GM19372 (cell line): ENCODE measurements at regions not wholly inside any gene's neighbourhood (a gene's known extent, or its start where the extent isn't known, plus 50 kb on each side); places are given as distances from the start of the nearest gene placed in this dataset.
"Not testable (repeated sequence)": the region's sequence is repeated elsewhere in the genome, so short reads cannot be mapped to it uniquely, and the experiment has no call there.

Experiments used
- ATAC-seq: cut with Tn5 transposase; IDR thresholded peaks from one replicate; pipeline ENCODE4 v1.9.1; 2021; ENCODE audit warnings: mild to moderate bottlenecking, low read depth, moderate library complexity; ENCODE audit not compliant: unreplicated experiment

DNA sequence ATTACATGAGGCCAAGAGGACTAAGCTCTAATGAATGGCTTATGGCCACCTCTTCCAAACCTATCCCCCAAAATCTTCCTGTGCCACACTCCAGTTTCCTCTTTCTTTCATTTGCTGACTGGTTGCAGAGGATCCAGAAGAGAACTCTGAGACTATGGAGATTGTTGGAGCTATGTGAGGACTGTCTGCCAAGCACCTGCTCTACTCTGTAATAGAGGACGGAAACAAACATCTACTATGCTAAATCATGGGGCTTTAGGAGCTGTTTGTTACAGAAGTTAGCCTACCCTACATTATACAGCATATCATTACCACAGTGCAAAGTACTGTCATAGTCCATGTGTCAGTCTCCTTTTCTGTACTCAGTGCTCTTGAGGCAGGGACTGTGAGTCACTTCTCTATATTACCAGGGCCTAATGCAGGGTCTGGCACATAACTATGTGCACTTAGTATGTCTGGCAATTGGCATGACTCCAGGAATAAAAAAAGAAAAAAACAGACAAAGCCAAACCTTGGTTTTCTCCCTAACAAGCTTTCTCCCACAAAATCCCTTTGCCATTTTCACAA, 95.1 kb downstream of the RPAP3 start:
- ATAC-seq: no peak

DNA sequence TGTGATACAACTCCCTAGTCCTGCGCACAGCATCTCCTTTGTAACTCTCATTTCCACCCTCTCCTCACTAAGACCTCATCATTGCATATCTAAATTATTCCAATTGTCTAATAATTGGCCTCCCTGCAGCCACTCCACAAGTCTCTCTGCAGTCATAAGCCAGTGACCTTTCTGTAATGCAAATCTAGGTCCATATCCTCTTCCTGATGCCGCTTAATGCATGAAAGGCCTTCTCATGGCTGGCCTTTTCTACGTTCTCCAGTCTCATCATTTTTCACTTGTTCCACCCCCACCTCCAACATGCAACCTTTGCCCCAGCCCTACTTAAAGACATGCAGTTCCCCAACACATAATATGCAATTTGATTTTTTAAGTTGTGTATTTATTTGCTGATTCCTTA, 96.0 kb downstream of the RPAP3 start:
- no peak for ATAC-seq

DNA sequence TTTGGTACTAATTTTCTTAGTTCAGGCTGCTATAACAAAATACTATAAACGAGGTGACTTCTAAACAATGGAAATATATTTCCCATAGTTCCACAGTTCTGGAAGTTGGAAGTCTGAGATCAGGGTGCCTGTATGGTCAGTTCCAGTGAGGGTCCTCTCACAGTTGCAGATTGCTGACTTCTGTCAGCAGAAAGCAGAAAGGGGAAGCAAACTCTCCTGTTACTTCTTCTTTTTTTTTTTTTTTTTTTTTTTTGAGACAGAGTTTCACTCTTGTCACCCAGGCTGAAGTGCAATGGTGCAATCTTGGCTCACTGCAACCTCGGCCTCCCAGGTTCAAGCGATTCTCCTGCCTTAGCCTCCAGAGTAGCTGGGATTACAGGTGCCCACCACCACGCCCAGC, 97.2 kb downstream of the RPAP3 start:
- ATAC-seq: not testable (repeated sequence)

DNA sequence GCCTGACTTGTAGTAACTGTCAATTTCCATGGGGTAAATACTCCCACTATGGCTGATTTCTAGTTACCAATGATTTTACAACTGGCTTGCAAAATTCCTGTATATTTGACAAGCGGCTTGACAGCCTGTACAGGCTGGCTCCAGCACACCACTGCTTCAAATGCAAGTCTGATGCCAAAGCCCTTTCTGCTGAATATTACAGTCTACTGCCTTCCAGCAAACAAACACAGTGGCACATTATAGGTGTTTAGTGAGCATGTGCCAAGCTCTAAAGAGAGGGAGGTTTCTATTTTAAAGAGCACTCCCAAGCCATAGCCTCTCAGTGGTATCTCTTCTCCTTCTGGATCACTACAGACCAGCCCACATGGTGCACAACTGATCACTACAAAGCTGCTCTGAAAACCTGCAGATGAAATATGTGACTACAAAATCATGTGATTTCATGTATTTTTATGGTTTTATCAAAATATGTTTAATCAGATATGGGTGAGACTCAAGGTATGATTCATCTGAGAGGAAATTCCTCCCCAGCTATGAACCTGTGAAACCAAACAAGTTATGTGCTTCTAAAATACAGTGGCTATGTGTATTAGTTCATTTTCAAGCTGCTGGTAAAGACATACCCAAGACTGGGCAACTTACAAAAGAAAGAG, 101.5 kb downstream of the RPAP3 start:
- no peak for ATAC-seq

DNA sequence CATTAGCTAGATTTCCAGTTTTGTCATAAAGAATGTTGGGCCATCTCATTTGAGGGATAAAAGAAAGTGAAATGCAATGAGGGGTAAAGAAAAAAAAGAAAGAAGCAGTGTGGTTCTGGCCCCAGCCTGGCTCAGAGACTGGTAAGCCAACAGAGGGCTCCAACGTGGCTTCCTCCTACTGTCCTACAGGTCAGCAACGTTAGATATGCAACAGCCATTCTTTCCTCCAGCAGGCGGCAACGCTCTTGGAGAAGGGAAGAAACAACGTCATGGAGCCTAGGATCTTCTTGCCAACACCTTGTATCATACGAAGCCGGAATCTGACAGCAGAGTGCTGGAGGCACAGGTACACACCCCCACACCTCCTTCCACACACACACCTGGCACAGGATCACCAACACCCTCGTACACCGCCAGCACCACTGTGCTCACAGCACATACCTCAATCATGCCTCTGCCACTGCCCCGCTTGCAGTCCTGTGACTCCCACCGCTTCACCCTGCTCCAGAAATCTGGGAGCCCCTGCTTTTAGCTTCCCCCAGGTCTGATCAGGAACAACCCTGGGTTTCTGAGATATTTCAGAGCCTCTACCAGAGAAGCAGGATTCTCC, 102.8 kb downstream of the RPAP3 start:
- no peak for ATAC-seq

DNA sequence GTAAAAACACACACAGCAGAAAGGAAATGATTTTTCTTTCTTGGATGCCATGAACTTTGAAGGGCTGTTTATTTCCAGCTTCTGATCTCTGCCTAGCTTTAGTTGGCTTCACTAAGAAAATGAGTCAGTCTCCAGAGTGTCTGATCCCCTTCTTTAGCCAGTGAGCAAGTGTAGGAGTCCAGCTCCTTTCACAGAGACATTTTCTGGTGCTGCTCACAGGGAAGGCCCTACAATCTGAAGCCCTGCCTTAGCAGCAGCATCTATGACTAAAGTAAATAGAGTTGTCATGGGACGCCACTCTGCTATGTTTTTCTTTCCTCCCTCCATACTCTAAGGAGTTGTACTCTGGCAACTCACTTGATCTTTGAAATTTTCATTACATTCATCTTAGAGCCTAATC, 103.5 kb downstream of the RPAP3 start:
- ATAC-seq: no peak

DNA sequence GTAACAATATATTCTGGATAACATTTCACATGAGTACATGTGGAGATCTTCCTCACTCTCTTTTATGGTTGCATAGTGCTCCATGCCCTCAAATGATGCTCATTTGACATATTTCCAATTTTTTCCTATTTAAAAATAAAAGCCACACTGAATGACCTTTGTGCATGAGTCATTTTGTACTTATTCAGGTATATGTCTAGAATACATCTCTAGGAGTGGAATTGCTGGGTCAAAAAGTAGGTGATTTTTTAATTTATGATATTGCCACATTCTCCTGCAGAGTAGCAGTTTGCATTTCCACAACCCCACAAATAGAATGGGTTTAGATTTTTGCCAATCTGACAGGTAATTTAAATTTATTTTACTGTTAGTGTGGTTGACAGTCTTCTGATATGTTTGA, 104.8 kb downstream of the RPAP3 start:
- ATAC-seq: no peak

DNA sequence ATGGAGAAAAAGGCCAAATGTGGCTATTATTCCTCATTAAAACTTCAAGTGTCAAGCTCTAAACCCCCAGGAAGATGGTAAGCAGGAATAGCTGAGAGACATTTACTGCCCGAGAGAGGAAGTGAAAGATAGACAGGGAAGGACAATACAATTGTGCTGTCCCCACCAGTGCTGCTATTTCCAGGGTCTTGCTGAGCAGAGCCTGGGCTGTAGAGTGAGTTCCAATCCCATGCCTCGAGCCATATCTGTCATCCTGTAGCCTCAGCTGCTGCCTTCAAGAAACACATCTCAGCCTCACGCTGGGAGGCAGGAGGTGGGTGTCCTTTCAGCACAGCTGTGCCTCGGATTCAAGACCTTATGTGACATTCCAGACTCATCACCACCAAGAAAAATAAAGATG, 114.0 kb downstream of the RPAP3 start:
- ATAC-seq: no peak

DNA sequence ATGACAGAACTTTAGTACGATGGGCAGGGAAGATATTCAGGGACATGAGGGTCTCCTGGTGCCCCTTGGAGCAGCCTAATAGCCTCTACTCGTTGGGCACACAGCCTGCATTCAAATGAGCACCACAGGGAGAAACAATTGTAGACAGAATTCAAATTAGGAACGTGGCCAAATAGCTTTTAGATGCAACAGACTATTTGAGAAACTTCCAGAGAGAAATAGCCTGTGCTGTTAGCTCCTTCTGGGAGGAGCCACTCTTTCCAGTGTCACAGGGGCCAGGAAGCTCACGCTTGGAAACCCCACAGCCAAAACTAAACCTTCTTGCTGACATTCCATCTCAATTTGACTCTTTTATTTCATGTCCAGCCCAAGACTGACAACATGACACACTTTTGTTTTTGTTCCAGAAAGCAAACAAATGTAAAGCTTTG, 114.5 kb downstream of the RPAP3 start:
- no peak for ATAC-seq

DNA sequence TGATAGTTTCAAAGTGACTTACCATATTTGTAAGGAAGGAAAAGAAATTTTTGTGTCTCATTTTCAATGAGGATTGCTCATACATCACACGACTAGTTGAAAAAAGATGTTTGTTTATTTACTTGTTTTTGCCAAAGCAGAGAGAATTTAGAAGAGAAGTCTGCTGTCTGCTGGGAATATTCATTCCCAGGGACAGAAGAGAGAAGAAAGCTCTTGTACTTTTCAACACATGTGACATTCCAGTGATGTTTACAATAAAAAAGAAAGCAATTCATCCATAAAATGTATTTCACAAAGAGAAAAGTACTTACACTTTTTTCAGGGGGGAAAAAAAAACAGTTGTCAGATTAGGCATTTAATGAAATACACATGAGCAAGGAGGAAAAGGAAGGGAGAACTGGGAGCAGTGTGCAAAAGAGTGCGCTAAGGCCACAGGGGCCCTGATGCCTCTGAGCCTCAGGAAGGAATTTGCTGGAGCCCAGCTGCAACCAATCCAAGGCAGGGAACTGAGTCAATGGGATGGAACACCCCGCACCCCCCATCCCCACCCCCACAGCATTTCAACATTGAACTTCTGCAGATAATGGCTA, 115.0 kb downstream of the RPAP3 start:
- no peak for ATAC-seq

DNA sequence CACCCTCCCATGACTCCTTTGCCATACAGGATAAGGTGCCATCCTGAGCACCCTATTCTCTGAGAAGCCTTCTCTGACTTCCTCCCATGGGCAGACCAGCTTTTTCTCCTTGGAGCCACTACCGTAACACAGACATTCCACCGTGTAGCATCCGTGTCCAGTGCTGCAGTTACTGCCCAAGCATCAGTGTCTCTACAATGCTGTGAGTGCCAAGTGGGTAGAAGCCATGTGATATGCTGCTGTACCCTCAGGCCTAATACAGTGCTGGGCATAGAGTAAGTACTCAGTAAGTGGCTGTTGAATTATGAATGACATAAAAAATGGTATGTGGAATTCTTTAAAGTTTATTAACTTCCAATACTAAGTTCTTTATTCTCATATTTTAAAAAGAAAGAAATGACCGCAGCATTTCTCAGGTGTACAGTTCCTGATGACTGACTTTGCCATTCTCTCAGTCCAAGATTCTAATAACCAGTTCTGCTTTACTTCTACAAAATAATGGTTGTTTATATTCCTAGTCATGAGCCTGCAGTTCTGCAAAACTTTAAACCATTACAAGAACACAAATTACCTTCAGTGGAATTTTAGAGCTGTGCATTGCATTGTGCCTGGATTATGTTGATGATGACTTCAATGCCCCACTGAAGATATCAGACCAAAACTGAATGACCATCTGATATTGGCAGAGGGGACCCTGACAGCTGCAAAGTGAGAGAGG, 118.7 kb downstream of the RPAP3 start:
- no peak for ATAC-seq

DNA sequence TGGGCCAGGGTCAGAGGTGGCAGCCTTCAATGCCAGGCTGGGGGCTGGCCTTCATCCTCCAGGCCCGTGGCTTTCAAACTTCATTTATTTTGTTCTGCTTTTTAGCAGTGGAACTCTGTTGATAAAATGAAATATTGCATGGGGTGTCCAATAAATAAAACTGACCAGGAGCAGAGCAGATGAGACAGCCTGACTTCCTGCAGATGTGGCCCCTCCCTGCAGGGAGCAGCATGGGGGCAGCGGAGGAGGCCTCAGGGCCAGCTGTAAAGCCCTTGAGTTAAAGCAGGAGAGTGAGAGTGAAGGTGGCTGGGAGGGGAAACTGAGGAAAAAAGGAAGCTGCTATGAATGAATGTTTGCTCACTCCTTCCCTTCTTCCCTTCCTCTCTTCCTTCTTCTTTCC, 120.3 kb downstream of the RPAP3 start:
- no peak for ATAC-seq

DNA sequence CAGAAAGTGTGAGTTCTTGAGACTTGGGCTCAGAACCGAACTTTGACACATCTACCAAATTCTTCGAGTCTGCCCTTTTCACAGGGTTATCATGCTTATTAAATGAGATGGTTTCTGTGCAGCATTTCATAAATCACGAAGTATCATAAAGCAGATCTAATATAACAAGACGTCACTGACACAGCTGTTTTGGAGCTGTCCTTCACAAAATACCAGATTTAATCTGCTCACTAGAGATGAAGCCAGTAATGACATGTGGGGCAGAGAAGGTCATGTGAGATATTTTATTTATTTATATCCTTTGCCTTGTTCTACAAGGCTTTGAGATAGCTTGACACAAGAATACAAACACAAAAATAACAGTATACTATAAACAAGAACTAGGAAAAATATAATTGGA, 127.0 kb downstream of the RPAP3 start:
- ATAC-seq: no peak

DNA sequence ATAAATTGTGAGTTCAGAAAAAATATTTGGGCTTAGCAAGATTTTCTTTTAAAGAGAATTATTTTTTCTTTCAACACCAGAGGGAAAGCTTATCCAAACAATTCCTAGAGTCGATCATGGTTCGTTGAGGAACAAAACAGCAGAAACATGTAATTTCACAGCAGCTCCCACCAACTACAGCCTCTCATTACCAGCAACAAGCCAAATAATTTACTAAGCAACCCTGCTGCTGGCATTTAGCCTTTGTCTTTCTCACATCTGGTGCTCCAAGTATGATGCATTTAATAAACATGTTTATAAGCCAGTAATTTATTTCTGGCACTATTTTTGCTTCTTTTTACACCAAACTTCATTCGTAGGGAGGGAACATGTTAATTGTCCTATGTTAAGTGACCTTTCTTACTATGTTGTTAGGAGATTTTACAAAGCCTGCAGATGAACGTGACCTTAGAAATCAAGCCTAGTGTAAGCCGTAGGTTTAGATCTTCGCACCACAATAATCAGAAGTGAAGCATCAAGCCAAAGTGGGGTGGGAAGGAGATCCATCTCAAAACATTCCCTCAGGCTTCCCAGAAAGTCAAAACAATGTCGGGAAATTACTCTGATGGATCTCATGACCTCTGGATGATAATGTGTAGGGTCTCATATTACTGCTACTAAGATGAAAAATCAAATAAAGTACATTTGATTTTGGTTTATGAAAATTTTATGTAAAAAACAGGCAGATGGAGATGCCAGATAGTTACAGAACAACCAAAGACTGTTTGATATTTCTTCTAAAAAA, 128.4 kb downstream of the RPAP3 start:
- no peak for ATAC-seq

DNA sequence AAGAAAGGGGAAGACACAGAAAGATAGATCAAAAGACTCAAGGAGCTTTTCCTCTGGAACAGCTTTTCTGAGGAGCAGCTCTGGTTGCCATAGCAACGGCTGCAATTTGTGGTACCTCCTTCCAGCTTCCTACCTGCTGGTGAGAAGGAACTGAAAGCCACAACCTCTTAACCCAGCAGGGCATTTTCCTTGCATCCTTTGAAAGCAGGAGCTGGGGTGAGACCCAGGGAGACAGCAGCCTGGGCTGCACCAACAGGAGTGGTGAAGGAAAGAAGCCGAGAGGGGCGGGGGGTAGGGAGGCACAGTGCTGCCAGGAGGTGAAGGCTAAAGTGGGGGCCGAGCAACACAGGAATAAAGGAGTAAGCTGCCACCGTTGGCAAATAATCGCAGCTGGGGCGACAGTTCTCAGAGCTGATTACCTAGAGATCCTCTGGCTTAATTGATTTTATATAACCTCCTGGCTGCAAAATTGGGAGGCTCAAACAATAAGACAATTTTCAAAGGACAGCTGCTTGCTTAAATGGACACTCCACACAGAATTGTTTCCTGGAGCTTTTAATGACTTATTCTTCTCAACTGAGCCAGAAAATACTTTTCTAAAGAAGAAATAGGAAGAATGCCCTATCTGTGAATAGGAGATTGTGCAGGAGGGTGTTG, 129.4 kb downstream of the RPAP3 start:
- ATAC-seq: no peak

DNA sequence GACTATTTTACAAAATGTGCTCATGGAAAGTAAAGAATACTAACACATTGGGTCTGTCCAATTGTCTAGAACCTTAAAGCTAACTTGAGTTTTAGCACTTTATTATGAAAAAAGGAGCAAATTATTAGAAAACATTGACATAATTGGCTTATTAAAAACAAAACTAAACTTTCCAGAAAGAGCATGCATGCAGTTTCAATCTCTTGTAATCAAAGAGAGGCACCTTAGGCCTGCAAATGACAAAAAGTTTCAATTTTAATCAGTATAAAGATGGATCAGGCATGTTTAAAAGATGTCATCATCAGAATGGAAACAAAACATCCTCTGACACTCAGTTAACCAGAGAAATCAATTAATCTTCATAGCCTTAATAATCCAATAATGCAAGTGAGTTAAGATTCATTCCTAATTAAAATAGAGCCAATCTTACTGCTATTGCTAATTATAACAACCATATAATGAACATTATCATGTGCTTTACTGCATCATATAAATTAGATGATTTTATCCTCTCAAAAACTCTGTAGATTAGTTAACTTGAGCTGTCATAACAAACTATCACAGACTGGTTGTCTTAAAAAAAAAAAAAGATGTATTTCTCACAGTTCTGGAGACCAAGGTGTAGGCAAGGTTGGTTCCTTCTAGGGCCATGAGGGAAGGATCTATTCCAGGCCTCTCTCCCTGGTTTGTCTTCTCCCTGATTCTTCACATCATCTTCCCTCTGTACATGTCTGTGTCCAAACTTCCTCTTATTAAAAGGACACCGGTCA, 131.4 kb downstream of the RPAP3 start:
- ATAC-seq: no peak

DNA sequence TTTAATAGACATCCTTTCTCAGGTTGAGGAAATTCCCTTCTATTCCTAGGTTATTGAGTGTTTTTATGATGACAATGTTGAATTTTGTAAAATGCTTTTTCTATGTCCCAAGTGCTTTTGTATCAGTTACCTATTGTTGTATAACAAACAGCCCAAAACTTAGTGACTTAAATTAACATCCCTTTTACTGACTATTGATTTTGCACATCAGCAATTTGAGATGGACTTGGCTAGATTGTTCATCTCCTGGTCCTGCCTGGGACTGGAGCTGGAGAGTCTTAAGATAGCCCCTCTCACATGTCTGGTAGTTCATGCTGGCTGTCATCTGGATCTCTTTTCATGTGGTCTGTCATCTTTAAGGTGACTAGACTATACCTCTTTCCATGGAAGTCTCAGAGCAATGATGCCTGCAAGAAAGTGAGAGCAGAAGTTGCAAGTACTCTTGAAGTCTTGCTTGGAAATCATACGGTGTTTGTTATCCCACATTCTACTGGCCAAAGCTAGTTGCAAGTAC, 132.6 kb downstream of the RPAP3 start:
- no peak for ATAC-seq

DNA sequence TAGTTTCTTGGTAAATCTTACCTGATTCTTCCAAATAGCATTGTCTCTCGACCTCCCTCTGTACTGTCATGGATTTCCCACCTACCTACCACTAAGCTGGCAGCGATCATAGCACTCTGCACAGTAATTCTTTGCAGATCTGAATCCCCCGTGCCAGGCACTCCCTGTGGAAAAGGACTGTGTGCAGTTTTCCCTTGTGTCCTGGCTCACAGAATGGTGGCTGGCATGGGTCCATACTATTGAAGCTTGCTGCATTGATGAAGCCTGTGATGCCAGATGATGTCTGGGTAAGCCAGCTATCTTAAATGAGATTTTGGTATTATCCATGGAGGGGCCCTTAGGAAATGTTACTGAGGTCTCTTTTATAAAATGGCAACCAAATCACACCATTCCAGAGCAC, 135.7 kb downstream of the RPAP3 start:
- ATAC-seq: no peak

DNA sequence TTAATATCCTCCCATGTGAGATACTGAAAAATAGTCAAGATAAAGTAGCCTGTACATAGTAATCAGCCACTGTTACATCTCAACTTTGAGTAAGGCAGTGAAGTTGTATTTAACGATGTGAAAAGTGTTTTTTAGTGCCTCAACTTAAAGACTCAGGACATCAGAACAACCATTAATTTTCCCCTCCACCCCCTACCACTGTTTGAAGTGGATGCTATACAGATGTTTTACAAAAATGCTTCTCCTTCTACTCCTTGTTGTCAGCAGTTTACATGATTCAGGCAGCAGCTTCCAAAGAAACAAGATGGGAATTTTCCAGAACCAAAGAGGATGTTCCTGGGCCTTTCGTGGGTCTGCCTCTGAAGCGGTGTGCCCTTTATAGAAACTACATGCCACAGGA, 143.6 kb downstream of the RPAP3 start:
- ATAC-seq: no peak
